ENCODE measurements at regions not wholly inside any gene's neighbourhood (a gene's known extent, or its start where the extent isn't known, plus 50 kb on each side); places are given as distances from the start of the nearest gene placed in this dataset.

GRCh38 chr6:15768999-15769398 lies 106.2 kb upstream of the DTNBP1 start:
- TF ChIP-seq, protein P1, sequence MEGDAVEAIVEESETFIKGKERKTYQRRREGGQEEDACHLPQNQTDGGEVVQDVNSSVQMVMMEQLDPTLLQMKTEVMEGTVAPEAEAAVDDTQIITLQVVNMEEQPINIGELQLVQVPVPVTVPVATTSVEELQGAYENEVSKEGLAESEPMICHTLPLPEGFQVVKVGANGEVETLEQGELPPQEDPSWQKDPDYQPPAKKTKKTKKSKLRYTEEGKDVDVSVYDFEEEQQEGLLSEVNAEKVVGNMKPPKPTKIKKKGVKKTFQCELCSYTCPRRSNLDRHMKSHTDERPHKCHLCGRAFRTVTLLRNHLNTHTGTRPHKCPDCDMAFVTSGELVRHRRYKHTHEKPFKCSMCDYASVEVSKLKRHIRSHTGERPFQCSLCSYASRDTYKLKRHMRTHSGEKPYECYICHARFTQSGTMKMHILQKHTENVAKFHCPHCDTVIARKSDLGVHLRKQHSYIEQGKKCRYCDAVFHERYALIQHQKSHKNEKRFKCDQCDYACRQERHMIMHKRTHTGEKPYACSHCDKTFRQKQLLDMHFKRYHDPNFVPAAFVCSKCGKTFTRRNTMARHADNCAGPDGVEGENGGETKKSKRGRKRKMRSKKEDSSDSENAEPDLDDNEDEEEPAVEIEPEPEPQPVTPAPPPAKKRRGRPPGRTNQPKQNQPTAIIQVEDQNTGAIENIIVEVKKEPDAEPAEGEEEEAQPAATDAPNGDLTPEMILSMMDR (IDR thresholded peaks at IDR 0.05): no peak
- no peak for TF ChIP-seq POLR2A (IDR thresholded peaks at IDR 0.05)
- H3K27ac ChIP-seq: no peak overlapping the region
- intact Hi-C loops (cut with DNase I; ENCODE audit: low total_unique reads): no loop called here
- no peaks in the 10 kb centered on the region for H3K36me3 ChIP-seq
- H3K27me3 ChIP-seq: no peaks in the 10 kb centered on the region
- H3K4me1 ChIP-seq: peaks cover 0 to 3% of the 10 kb centered on the region in 2 donors
- no peak for DNase-seq
- H3K9me3 ChIP-seq: no peaks in the 10 kb centered on the region
- no peak overlapping the region for H3K4me3 ChIP-seq

DNA sequence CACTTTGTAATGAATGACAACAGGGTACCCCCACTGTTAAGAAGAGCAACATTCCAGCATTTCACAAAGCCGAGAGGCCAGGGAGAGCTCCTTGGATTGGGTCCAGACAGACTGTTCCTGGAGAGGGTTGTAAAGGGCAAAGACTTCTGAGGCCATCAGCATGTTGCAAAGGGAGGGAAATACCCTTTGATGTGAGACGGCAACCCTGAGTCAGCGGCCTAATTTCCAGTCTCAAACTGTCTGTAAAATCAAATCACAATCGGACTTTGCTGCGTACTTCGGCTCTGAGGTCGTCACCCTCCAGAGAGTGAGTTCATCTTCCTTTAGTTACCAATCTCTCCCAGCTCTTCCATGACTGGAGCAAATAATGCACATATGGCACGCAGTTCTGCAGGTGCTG lies 101.0 kb upstream of the DTNBP1 start:
- Histone ChIP-seq H3K27ac (no peak overlapping the region), H3K4me3 (no peak overlapping the region), H3K9me3 (no peaks in the 10 kb centered on the region), H3K27me3 (no peaks in the 10 kb centered on the region), H3K4me1 (no peaks in the 10 kb centered on the region), H3K36me3 (no peaks in the 10 kb centered on the region)
- DNase-seq: no peak
- intact Hi-C loops (cut with DNase I; ENCODE audit: low total_unique reads): no loop called here
- no peak for TF ChIP-seq POLR2A (IDR thresholded peaks at IDR 0.05)
- TF ChIP-seq, protein P1 (IDR thresholded peaks at IDR 0.05): no peak

DNA sequence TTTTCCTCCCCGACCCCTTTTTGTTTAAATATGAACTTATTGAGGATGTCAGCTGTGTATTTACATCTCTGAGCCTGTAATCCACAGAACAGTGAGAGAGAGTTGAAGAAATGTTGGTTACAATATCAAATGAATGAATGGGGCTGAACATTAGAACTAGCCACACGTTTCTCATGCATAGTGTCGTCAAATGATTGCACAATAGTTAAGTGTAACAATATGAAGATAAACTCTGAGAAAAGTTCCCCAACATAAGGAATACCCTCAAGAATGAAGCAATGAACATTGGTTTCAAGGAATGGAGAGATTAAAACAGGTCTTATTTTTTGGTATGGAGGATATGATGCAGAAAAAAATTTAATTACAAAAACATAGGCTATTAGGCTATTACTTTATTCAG lies 100.5 kb upstream of the DTNBP1 start:
- intact Hi-C loops (cut with DNase I; ENCODE audit: low total_unique reads): no loop called here
- no peak for DNase-seq
- Histone ChIP-seq H3K9me3 (no peaks in the 10 kb centered on the region), H3K4me3 (no peak overlapping the region), H3K36me3 (no peaks in the 10 kb centered on the region), H3K27me3 (no peaks in the 10 kb centered on the region), H3K4me1 (no peaks in the 10 kb centered on the region), H3K27ac (no peak overlapping the region)
- TF ChIP-seq, protein P1 (IDR thresholded peaks at IDR 0.05): no peak
- TF ChIP-seq POLR2A (IDR thresholded peaks at IDR 0.05): no peak

DNA sequence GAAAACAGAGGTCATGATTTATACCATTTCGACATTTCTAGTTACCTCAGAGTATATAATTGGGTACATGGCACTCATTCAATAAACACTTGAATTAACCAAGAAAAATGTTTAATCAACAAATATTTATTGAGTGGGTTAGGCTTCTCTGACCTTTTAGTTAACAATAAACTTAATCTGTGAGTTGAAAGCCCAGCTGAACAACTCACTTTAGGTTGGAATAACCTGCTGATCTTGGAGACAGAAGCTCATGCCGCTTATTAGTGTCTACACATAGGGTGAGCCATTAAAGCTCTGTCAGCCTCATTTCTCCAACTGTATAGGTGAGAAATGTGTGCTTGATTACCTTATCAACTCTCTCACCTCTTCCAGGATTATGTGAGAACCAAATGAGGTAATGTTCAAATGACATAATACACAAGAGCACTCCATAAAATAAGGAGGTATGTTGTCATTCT lies 98.2 kb upstream of the DTNBP1 start:
- Histone ChIP-seq H3K4me1 (no peaks in the 10 kb centered on the region), H3K27me3 (no peaks in the 10 kb centered on the region), H3K9me3 (no peaks in the 10 kb centered on the region), H3K27ac (no peak overlapping the region), H3K4me3 (no peak overlapping the region), H3K36me3 (no peaks in the 10 kb centered on the region)
- DNase-seq: no peak
- intact Hi-C loops (cut with DNase I; ENCODE audit: low total_unique reads): no loop called here
- TF ChIP-seq, protein P1 (IDR thresholded peaks at IDR 0.05): no peak
- no peak for TF ChIP-seq POLR2A (IDR thresholded peaks at IDR 0.05)

GRCh38 chr6:15758631-15759215 lies 95.9 kb upstream of the DTNBP1 start:
- TF ChIP-seq POLR2A (IDR thresholded peaks at IDR 0.05): no peak
- TF ChIP-seq, protein P1 (IDR thresholded peaks at IDR 0.05): no peak
- no peak overlapping the region for H3K4me3 ChIP-seq
- H3K9me3 ChIP-seq: no peaks in the 10 kb centered on the region
- H3K27ac ChIP-seq: no peak overlapping the region
- intact Hi-C loops (cut with DNase I; ENCODE audit: low total_unique reads): no loop called here
- no peaks in the 10 kb centered on the region for H3K4me1 ChIP-seq
- no peak for DNase-seq
- no peaks in the 10 kb centered on the region for H3K36me3 ChIP-seq
- H3K27me3 ChIP-seq: no peaks in the 10 kb centered on the region

Measured in uterus (tissue), 3 donors.